RPMI7951 (cell line): ENCODE measurements at regions not wholly inside any gene's neighbourhood (a gene's known extent, or its start where the extent isn't known, plus 50 kb on each side); places are given as distances from the start of the nearest gene placed in this dataset.

Source experiments
- DNase-seq: peaks from one replicate; pipeline ENCODE4 v3.0.0-alpha.2; 2012; ENCODE audit warnings: low read depth

- DNase-seq = no peak
Observed at GRCh38 chr1:81489372-81489934, 311.3 kb upstream of the ADGRL2 start.

GRCh38 chr1:81484284-81484683, 316.4 kb upstream of the ADGRL2 start:
- DNase-seq = no peak

GRCh38 chr1:81478219-81478618, 322.5 kb upstream of the ADGRL2 start:
- no peak for DNase-seq

- no peak for DNase-seq
Observed at GRCh38 chr1:81477710-81478109, 323.0 kb upstream of the ADGRL2 start.

GRCh38 chr1:81472387-81472786, 328.3 kb upstream of the ADGRL2 start:
- no peak for DNase-seq

- no peak for DNase-seq
Observed at GRCh38 chr1:81471255-81471654, 329.5 kb upstream of the ADGRL2 start.

- no peak for DNase-seq
Observed at GRCh38 chr1:81470275-81470674, 330.5 kb upstream of the ADGRL2 start.

GRCh38 chr1:81467383-81467782, 333.4 kb upstream of the ADGRL2 start:
- DNase-seq = no peak

- no peak for DNase-seq
Observed at GRCh38 chr1:81466961-81467360, 333.8 kb upstream of the ADGRL2 start.

GRCh38 chr1:81463936-81464837, 336.5 kb upstream of the ADGRL2 start:
- no peak for DNase-seq

GRCh38 chr1:81459043-81459442, 341.7 kb upstream of the ADGRL2 start:
- DNase-seq = no peak

- no peak for DNase-seq
Observed at GRCh38 chr1:81458186-81458585, 342.5 kb upstream of the ADGRL2 start.

GRCh38 chr1:81455481-81455880, 345.3 kb upstream of the ADGRL2 start:
- DNase-seq = no peak

- DNase-seq = no peak
Observed at GRCh38 chr1:81453971-81454370, 346.8 kb upstream of the ADGRL2 start.

GRCh38 chr1:81453367-81453703, 347.4 kb upstream of the ADGRL2 start:
- DNase-seq = no peak

- DNase-seq = no peak
Observed at GRCh38 chr1:81452693-81453366, 347.9 kb upstream of the ADGRL2 start.

- DNase-seq = no peak
Observed at GRCh38 chr1:81449786-81450185, 350.9 kb upstream of the ADGRL2 start.

GRCh38 chr1:81446000-81446669, 354.6 kb upstream of the ADGRL2 start:
- no peak for DNase-seq

- no peak for DNase-seq
Observed at GRCh38 chr1:81443288-81443687, 357.4 kb upstream of the ADGRL2 start.

GRCh38 chr1:81439046-81439823, 361.5 kb upstream of the ADGRL2 start:
- no peak for DNase-seq

GRCh38 chr1:81437649-81438048, 363.1 kb upstream of the ADGRL2 start:
- no peak for DNase-seq

- no peak for DNase-seq
Observed at GRCh38 chr1:81437213-81437612, 363.5 kb upstream of the ADGRL2 start.
